KMS-11 (cell line): ENCODE measurements at regions not wholly inside any gene's neighbourhood (a gene's known extent, or its start where the extent isn't known, plus 50 kb on each side); places are given as distances from the start of the nearest gene placed in this dataset.

Experiments used
- H2AFZ ChIP-seq: fragments of 200-600 bp; sonication (generic); 2 replicates; pipeline ENCODE4 v1.6.1; 2016; ENCODE audit warnings: antibody characterized with exemption, mixed run types, low read depth
- H3K27ac ChIP-seq: fragments of 200-600 bp; sonication (generic); 2 replicates; pipeline ENCODE4 v1.6.1; 2016; ENCODE audit warnings: mild to moderate bottlenecking, mixed run types
- H3K27me3 ChIP-seq: fragments of 200-600 bp; sonication (generic); 2 replicates; pipeline ENCODE4 v1.6.1; 2017; ENCODE audit warnings: mild to moderate bottlenecking, low read depth, mixed run types, moderate library complexity; ENCODE audit not compliant: insufficient read depth
- H3K36me3 ChIP-seq: fragments of 200-600 bp; sonication (generic); 2 replicates; pipeline ENCODE4 v1.6.1; 2017; ENCODE audit warnings: mild to moderate bottlenecking, mixed run types; ENCODE audit not compliant: insufficient read depth
- H3K4me1 ChIP-seq: fragments of 200-600 bp; sonication (generic); 2 replicates; pipeline ENCODE4 v1.6.1; 2016; ENCODE audit warnings: mild to moderate bottlenecking, low read depth, mixed run types; ENCODE audit not compliant: poor library complexity, severe bottlenecking
- H3K4me2 ChIP-seq: fragments of 200-600 bp; sonication (generic); 2 replicates; pipeline ENCODE4 v1.7.0; 2016; ENCODE audit warnings: mild to moderate bottlenecking, mixed run types
- H3K4me3 ChIP-seq: fragments of 200-600 bp; sonication (generic); IDR thresholded peaks from 2 replicates; pipeline ENCODE4 v1.6.1; 2017; ENCODE audit warnings: low read depth, low read length, mixed read lengths; ENCODE audit not compliant: insufficient read depth
- H3K79me2 ChIP-seq: fragments of 200-600 bp; sonication (generic); 2 replicates; pipeline ENCODE4 v1.6.1; 2016; ENCODE audit warnings: low read depth, mixed run types; ENCODE audit not compliant: insufficient read depth
- H3K9ac ChIP-seq: fragments of 200-600 bp; sonication (generic); 2 replicates; pipeline ENCODE4 v1.6.1; 2016; ENCODE audit warnings: mild to moderate bottlenecking, mixed run types
- H4K20me1 ChIP-seq: fragments of 200-600 bp; sonication (generic); 2 replicates; pipeline ENCODE4 v1.6.1; 2016; ENCODE audit warnings: mild to moderate bottlenecking, mixed run types; ENCODE audit not compliant: insufficient read depth
- CTCF ChIP-seq: fragments of 200-600 bp; sonication (generic); conservative IDR thresholded peaks from 2 replicates; pipeline ENCODE4 v1.6.1; 2017; ENCODE audit warnings: low read depth, mild to moderate bottlenecking, antibody characterized with exemption, low read length, moderate library complexity, mixed read lengths

DNA sequence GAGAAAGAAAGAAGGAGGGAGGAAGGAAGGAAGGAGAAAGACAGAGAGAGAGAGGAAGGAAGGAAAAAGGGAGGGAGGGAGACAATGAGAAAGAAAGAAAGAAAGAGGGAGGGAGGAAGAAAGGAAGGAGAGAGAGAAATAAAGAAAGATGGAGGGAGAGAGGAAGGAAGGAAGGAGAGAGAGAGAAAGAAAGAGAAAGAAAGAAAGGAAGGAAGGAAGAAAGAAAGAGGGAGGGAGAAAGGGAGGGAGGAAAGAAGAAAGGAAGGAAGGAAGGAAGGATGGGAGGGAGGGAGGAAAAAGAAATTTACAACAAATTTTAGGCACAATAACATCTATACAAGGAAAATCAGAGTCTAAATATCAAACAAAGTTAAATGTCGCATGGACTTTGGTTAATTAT, 332.6 kb upstream of the KLF6 start:
- Histone ChIP-seq H3K9ac (no peak overlapping the region), H3K4me1 (no peaks in the 10 kb centered on the region), H3K79me2 (no peaks in the 10 kb centered on the region), H3K27me3 (no peaks in the 10 kb centered on the region), H3K36me3 (no peaks in the 10 kb centered on the region), H2AFZ (no peak overlapping the region), H3K4me3 (no peak overlapping the region), H3K4me2 (no peak overlapping the region), H3K27ac (no peak overlapping the region), H4K20me1 (no peaks in the 10 kb centered on the region)
- no peak for TF ChIP-seq CTCF

DNA sequence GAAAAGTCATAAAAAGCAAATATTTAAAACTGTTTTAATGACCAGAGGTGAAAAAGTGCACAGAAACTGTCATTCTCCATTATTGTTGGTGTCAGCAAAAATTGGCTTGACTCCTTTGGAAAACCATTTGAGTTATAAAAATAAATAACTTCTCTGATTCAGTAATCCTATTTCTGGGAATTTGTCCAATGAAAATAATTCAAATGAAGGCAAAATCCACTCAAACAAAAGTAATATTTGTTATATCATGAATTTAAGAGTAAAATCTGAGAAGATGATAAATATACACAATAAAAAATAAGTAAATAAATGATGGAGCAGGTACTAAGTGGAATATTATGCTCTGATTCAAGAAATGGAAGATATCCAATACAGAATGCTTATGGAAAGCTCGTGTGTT, 326.6 kb upstream of the KLF6 start:
- no peak overlapping the region for H2AFZ ChIP-seq
- no peak overlapping the region for H3K4me3 ChIP-seq
- H4K20me1 ChIP-seq, result no peaks in the 10 kb centered on the region
- TF ChIP-seq CTCF, result no peak
- H3K36me3 ChIP-seq, result no peaks in the 10 kb centered on the region
- H3K79me2 ChIP-seq, result no peaks in the 10 kb centered on the region
- H3K4me2 ChIP-seq, result no peak overlapping the region
- H3K27ac ChIP-seq, result no peak overlapping the region
- no peaks in the 10 kb centered on the region for H3K27me3 ChIP-seq
- H3K4me1 ChIP-seq, result no peaks in the 10 kb centered on the region
- H3K9ac ChIP-seq, result no peak overlapping the region

GRCh38 chr10:4109469-4109868, 324.5 kb upstream of the KLF6 start:
- no peak for TF ChIP-seq CTCF
- Histone ChIP-seq H3K27ac (no peak overlapping the region), H3K4me3 (no peak overlapping the region), H2AFZ (no peak overlapping the region), H3K36me3 (no peaks in the 10 kb centered on the region), H3K4me1 (peaks cover 6% of the 10 kb centered on the region), H3K4me2 (no peak overlapping the region), H3K79me2 (no peaks in the 10 kb centered on the region), H4K20me1 (no peaks in the 10 kb centered on the region), H3K9ac (no peak overlapping the region), H3K27me3 (no peaks in the 10 kb centered on the region)

DNA sequence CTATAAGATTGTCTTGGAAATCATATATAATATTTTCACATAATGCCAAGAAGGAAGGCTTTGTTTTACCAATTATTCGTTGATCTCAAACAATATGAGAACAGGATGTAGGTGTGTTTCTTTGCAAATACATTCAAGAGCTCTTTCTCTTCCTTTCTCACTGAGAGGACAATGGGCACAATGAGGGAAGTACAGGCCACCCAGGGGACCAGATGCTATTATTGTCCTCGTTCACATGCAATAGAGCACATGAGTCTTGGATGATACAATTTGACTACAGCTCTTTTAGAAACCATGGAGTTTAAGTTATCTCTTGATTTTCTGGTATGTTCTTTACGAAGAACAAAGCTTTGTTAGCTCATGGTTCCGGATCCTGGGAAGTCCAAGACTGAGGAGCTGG, 323.7 kb upstream of the KLF6 start:
- H3K4me1 ChIP-seq, result peaks cover 14% of the 10 kb centered on the region
- H3K36me3 ChIP-seq, result no peaks in the 10 kb centered on the region
- H3K4me2 ChIP-seq, result no peak overlapping the region
- H3K27ac ChIP-seq, result no peak overlapping the region
- no peak overlapping the region for H3K4me3 ChIP-seq
- H4K20me1 ChIP-seq, result no peaks in the 10 kb centered on the region
- no peak overlapping the region for H3K9ac ChIP-seq
- H2AFZ ChIP-seq, result no peak overlapping the region
- H3K27me3 ChIP-seq, result no peaks in the 10 kb centered on the region
- no peak for TF ChIP-seq CTCF
- no peaks in the 10 kb centered on the region for H3K79me2 ChIP-seq

DNA sequence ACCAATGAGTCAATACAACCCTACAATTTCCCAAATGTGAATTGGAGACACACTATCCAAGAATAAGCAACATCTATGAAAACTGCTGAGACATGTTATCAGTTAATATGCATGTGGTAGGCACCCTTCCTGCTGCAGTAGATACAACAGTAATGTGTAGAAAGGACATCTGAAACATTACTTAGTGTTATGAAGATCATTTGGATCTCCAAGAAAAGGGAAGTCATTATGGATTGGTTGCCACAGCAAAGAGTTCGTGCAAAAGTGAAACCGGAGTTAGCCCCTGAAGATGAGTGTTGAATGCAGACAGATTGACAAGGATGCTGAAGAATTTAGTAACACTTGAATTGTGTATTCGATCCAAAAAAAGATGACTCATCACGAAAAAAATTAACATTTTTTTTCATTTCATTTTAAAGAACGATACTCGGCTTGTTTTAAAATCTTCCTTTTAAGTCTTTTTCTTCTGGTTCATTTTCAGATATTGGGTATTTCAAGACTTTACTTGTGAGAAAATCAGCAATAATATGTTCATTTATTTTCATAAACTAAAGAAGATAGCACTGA, 322.4 kb upstream of the KLF6 start:
- no peak overlapping the region for H2AFZ ChIP-seq
- no peak overlapping the region for H3K9ac ChIP-seq
- no peaks in the 10 kb centered on the region for H4K20me1 ChIP-seq
- TF ChIP-seq CTCF, result no peak
- H3K36me3 ChIP-seq, result no peaks in the 10 kb centered on the region
- H3K4me3 ChIP-seq, result no peak overlapping the region
- H3K79me2 ChIP-seq, result no peaks in the 10 kb centered on the region
- H3K27ac ChIP-seq, result no peak overlapping the region
- no peak overlapping the region for H3K4me2 ChIP-seq
- no peaks in the 10 kb centered on the region for H3K27me3 ChIP-seq
- H3K4me1 ChIP-seq, result peaks cover 27% of the 10 kb centered on the region
